ENCODE measurements at regions not wholly inside any gene's neighbourhood (a gene's known extent, or its start where the extent isn't known, plus 50 kb on each side); places are given as distances from the start of the nearest gene placed in this dataset.
A peak's percentile ranks its signal among the peaks of the same experiment; 100 is the strongest.

DNA sequence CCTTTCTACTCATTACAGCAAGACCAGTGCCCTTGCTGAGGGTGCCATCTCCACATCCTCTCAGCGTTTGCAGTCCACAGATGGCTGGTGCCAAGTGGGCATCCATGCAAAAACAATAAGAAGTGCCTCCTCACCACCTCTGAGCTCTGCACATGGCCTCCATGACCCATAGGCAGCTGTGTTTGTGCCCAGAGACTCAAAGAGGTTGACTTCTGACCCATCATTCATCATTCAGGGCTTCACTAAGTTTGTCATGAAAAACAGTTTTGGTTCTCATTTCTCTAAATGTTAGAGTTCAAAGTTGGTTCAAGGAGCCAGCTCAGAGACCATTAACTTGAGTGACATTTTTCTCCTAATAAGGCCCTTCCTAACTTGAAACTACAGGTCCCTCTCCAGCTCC lies 512.6 kb upstream of the MAP3K7 start:
- intact Hi-C loops (cut with micrococcal nuclease), result no loop called here

DNA sequence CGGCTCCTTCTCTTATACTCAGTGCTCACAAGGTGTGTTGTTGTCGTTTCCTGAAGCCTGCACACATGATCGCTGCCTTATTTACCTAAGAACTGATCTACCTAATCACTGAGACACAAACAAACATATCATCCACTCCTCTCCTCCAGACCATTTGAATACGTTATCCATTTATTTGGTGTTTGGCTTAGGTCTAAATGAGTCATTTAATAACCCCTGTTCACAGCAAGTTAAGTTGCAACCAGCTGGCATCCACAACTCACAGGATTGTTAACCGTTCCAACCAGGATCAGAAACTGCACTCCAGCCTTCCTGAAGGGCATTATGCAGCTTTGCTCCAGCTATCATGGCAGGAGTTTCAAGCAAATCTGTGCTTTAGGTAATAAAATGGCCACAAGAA lies 511.1 kb upstream of the MAP3K7 start:
- ATAC-seq (peak; percentile 57; the same call in 1 of the 2 replicates), DNase-seq (no peak)
- no peak for TF ChIP-seq EZH2 (IDR thresholded peaks at IDR 0.05; ENCODE audit: low read length, unreplicated experiment)
- TF ChIP-seq CTCF (conservative IDR thresholded peaks at IDR 0.05; ENCODE audit: low read depth, low read length), result no peak
- TF ChIP-seq EZH2phosphoT487 (IDR thresholded peaks at IDR 0.05; ENCODE audit: borderline replicate concordance, low read length), result no peak
- Histone ChIP-seq H3K4me1 (ENCODE audit: insufficient read depth, low read length) (no peaks in the 10 kb centered on the region), H3K79me2 (ENCODE audit: low read length) (no peaks in the 10 kb centered on the region), H3K9me3 (ENCODE audit: low read length) (no peaks in the 10 kb centered on the region), H3K27ac (ENCODE audit: low read length) (no peak overlapping the region), H4K20me1 (ENCODE audit: low read length) (no peaks in the 10 kb centered on the region), H2AFZ (ENCODE audit: low read length) (no peak overlapping the region), H3F3A (ENCODE audit: low read length, unreplicated experiment) (no peaks in the 10 kb centered on the region), H3K4me2 (ENCODE audit: low read length) (no peak overlapping the region), H3K9ac (ENCODE audit: low read length) (no peak overlapping the region), H3K9me2 (replicated peaks; ENCODE audit: low read length) (no peaks in the 10 kb centered on the region), H3K27me3 (ENCODE audit: low read length) (no peaks in the 10 kb centered on the region), H3K4me3 (ENCODE audit: low read length) (no peak overlapping the region), H3K36me3 (ENCODE audit: low read depth, low read length) (no peaks in the 10 kb centered on the region)
- intact Hi-C loops (cut with micrococcal nuclease), result no loop called here
- BruUV-seq (replicated peaks), result no TSS peak
- ChIA-PET CTCF (no interaction called here), POLR2A (ENCODE audit: unreplicated experiment) (no interaction called here)

More for the DNA sequence above, 512.6 kb upstream of the MAP3K7 start:
- no peak overlapping the region for H2AFZ ChIP-seq (ENCODE audit: low read length)
- no peaks in the 10 kb centered on the region for H3K27me3 ChIP-seq (ENCODE audit: low read length)
- no peaks in the 10 kb centered on the region for H3K9me2 ChIP-seq (replicated peaks; ENCODE audit: low read length)
- ChIA-PET CTCF (no interaction called here), POLR2A (ENCODE audit: unreplicated experiment) (no interaction called here)
- DNase-seq (no peak), ATAC-seq (no peak)
- H3K9me3 ChIP-seq (ENCODE audit: low read length), result no peaks in the 10 kb centered on the region
- no peaks in the 10 kb centered on the region for H3K79me2 ChIP-seq (ENCODE audit: low read length)
- H3K27ac ChIP-seq (ENCODE audit: low read length), result no peak overlapping the region
- H3K4me2 ChIP-seq (ENCODE audit: low read length), result no peak overlapping the region
- no peaks in the 10 kb centered on the region for H3K36me3 ChIP-seq (ENCODE audit: low read depth, low read length)
- no peak overlapping the region for H3K4me3 ChIP-seq (ENCODE audit: low read length)
- TF ChIP-seq EZH2phosphoT487 (IDR thresholded peaks at IDR 0.05; ENCODE audit: borderline replicate concordance, low read length) (no peak), CTCF (conservative IDR thresholded peaks at IDR 0.05; ENCODE audit: low read depth, low read length) (no peak), EZH2 (IDR thresholded peaks at IDR 0.05; ENCODE audit: low read length, unreplicated experiment) (no peak)
- H4K20me1 ChIP-seq (ENCODE audit: low read length), result no peaks in the 10 kb centered on the region
- no TSS peak for BruUV-seq (replicated peaks)
- no peak overlapping the region for H3K9ac ChIP-seq (ENCODE audit: low read length)
- no peaks in the 10 kb centered on the region for H3F3A ChIP-seq (ENCODE audit: low read length, unreplicated experiment)
- H3K4me1 ChIP-seq (ENCODE audit: insufficient read depth, low read length), result no peaks in the 10 kb centered on the region

DNA sequence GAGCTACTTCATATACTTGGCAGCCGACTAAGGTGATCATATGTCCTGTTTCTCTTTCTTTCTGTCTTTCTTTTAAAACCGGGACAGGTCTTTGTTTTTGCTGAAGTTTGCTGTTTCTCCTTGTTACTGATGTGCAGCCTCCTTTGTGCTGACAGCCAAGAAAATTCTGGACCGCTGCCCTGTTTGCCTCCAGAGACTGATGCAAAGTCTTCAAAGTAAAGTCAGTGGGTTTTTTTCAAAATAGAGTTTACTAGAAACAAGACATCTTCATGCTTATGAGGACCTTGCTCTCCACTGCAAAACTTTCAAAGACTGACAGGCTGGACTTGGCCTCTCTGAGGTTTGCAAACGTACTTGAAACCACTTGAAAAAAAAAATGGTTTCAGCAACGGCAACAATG lies 510.5 kb upstream of the MAP3K7 start:
- no peaks in the 10 kb centered on the region for H3K79me2 ChIP-seq (ENCODE audit: low read length)
- no peak overlapping the region for H3K27ac ChIP-seq (ENCODE audit: low read length)
- intact Hi-C loops (cut with micrococcal nuclease), result no loop called here
- no peaks in the 10 kb centered on the region for H3K36me3 ChIP-seq (ENCODE audit: low read depth, low read length)
- no peak overlapping the region for H3K9ac ChIP-seq (ENCODE audit: low read length)
- H3K4me1 ChIP-seq (ENCODE audit: insufficient read depth, low read length), result no peaks in the 10 kb centered on the region
- H3K4me3 ChIP-seq (ENCODE audit: low read length), result no peak overlapping the region
- no peaks in the 10 kb centered on the region for H3K9me3 ChIP-seq (ENCODE audit: low read length)
- no peaks in the 10 kb centered on the region for H3F3A ChIP-seq (ENCODE audit: low read length, unreplicated experiment)
- H3K9me2 ChIP-seq (replicated peaks; ENCODE audit: low read length), result no peaks in the 10 kb centered on the region
- H4K20me1 ChIP-seq (ENCODE audit: low read length), result no peaks in the 10 kb centered on the region
- H3K4me2 ChIP-seq (ENCODE audit: low read length), result no peak overlapping the region
- ATAC-seq, result no peak
- BruUV-seq (replicated peaks), result no TSS peak
- TF ChIP-seq EZH2phosphoT487 (IDR thresholded peaks at IDR 0.05; ENCODE audit: borderline replicate concordance, low read length), result no peak
- TF ChIP-seq EZH2 (IDR thresholded peaks at IDR 0.05; ENCODE audit: low read length, unreplicated experiment), result no peak
- no peak for TF ChIP-seq CTCF (conservative IDR thresholded peaks at IDR 0.05; ENCODE audit: low read depth, low read length)
- CTCF ChIA-PET, result no interaction called here
- POLR2A ChIA-PET (ENCODE audit: unreplicated experiment), result no interaction called here
- H3K27me3 ChIP-seq (ENCODE audit: low read length), result no peaks in the 10 kb centered on the region
- no peak for DNase-seq
- H2AFZ ChIP-seq (ENCODE audit: low read length), result no peak overlapping the region

All from PC-3 (cell line).